ENCODE measurements at regions not wholly inside any gene's neighbourhood (a gene's known extent, or its start where the extent isn't known, plus 50 kb on each side); places are given as distances from the start of the nearest gene placed in this dataset.

DNA sequence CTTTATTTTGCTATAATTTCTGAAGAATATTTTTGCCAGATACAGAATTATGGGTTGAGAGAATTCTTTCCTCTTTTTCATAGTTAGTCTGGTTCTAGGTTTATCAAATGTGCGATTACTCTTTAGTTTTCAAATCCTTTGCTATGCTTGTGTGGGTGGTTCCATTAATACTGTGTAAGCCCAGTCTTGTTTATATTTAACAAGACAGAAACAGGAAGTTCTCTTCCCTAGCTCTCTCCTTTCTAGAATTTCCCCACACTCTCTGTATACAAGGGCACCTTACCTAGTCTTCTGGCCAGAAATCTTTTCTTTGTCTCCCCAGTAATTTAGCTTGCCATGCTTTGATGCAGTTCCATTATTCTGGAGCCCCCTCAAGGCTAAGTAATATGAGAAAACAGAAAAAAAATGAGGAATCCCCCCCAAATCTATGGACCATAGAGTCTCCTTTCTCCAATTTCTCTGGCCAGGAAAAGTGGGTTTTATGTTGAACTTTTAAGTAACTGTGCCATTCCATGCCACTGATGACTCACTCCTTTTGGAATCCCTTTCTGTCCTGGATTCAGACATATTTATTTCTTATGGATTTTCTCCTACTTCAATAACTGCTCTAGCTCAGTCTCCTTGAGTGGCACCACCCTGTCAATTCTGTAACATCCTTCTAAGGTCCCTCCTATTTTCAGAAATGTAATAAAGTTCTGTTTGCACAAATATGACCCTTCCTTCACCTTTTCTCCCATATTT, 1714.1 kb downstream of the EFNA5 start:
- TF ChIP-seq ZFP30 (CRISPR knock-in tag; IDR thresholded peaks at IDR 0.05): no peak
- TF ChIP-seq OSR1 (CRISPR knock-in tag; IDR thresholded peaks at IDR 0.05): no peak
- TF ChIP-seq ESRRG (CRISPR knock-in tag; IDR thresholded peaks at IDR 0.05): no peak
- TF ChIP-seq ZFP3 (CRISPR knock-in tag; IDR thresholded peaks at IDR 0.05): no peak
- no peak for TF ChIP-seq GLIS3 (CRISPR knock-in tag; IDR thresholded peaks at IDR 0.05)
- TF ChIP-seq ZNF8 (CRISPR knock-in tag; IDR thresholded peaks at IDR 0.05): no peak
- TF ChIP-seq, protein P1, sequence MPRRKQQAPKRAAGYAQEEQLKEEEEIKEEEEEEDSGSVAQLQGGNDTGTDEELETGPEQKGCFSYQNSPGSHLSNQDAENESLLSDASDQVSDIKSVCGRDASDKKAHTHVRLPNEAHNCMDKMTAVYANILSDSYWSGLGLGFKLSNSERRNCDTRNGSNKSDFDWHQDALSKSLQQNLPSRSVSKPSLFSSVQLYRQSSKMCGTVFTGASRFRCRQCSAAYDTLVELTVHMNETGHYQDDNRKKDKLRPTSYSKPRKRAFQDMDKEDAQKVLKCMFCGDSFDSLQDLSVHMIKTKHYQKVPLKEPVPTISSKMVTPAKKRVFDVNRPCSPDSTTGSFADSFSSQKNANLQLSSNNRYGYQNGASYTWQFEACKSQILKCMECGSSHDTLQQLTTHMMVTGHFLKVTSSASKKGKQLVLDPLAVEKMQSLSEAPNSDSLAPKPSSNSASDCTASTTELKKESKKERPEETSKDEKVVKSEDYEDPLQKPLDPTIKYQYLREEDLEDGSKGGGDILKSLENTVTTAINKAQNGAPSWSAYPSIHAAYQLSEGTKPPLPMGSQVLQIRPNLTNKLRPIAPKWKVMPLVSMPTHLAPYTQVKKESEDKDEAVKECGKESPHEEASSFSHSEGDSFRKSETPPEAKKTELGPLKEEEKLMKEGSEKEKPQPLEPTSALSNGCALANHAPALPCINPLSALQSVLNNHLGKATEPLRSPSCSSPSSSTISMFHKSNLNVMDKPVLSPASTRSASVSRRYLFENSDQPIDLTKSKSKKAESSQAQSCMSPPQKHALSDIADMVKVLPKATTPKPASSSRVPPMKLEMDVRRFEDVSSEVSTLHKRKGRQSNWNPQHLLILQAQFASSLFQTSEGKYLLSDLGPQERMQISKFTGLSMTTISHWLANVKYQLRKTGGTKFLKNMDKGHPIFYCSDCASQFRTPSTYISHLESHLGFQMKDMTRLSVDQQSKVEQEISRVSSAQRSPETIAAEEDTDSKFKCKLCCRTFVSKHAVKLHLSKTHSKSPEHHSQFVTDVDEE (CRISPR knock-in tag; IDR thresholded peaks at IDR 0.05): no peak
- no peak for TF ChIP-seq ZNF70 (CRISPR knock-in tag; IDR thresholded peaks at IDR 0.05)
- no peak for TF ChIP-seq TOX (CRISPR knock-in tag; IDR thresholded peaks at IDR 0.05; ENCODE audit: borderline replicate concordance)
- no peak for TF ChIP-seq CSDC2 (CRISPR knock-in tag; IDR thresholded peaks at IDR 0.05)
- TF ChIP-seq ARNTL (CRISPR knock-in tag; IDR thresholded peaks at IDR 0.05; ENCODE audit: borderline replicate concordance, low read depth): no peak
- TF ChIP-seq, protein P2, sequence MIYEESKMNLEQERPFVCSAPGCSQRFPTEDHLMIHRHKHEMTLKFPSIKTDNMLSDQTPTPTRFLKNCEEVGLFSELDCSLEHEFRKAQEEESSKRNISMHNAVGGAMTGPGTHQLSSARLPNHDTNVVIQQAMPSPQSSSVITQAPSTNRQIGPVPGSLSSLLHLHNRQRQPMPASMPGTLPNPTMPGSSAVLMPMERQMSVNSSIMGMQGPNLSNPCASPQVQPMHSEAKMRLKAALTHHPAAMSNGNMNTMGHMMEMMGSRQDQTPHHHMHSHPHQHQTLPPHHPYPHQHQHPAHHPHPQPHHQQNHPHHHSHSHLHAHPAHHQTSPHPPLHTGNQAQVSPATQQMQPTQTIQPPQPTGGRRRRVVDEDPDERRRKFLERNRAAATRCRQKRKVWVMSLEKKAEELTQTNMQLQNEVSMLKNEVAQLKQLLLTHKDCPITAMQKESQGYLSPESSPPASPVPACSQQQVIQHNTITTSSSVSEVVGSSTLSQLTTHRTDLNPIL (CRISPR knock-in tag; IDR thresholded peaks at IDR 0.05; ENCODE audit: low read depth): no peak
